Activated CD4-positive, alpha-beta T cell treated with anti-CD3 and anti-CD28 coated beads, Interleukin-2, amount 10 ng/mL, durations not matched to agents 24 days and 14 days (primary cell): ENCODE measurements at regions not wholly inside any gene's neighbourhood (a gene's known extent, or its start where the extent isn't known, plus 50 kb on each side); places are given as distances from the start of the nearest gene placed in this dataset.
"Not testable (repeated sequence)": the region's sequence is repeated elsewhere in the genome, so short reads cannot be mapped to it uniquely, and the experiment has no call there.

Source experiments
- DNase-seq: peaks from one replicate; pipeline ENCODE4 v3.0.0; 2022
- H3K27ac Mint-ChIP-seq: one replicate; pipeline ENCODE4 v1.8.0; 2022; ENCODE audit warnings: mild to moderate bottlenecking, mixed read lengths
- H3K27me3 Mint-ChIP-seq: one replicate; pipeline ENCODE4 v1.8.0; 2022; ENCODE audit warnings: mixed read lengths
- H3K36me3 Mint-ChIP-seq: one replicate; pipeline ENCODE4 v1.8.0; 2022; ENCODE audit warnings: low read depth, mild to moderate bottlenecking, mixed read lengths
- H3K4me1 Mint-ChIP-seq: one replicate; pipeline ENCODE4 v1.8.0; 2021; ENCODE audit warnings: mixed read lengths
- H3K4me3 Mint-ChIP-seq: one replicate; pipeline ENCODE4 v1.8.0; 2022; ENCODE audit warnings: mild to moderate bottlenecking, moderate library complexity, mixed read lengths
- H3K9me3 Mint-ChIP-seq: one replicate; pipeline ENCODE4 v1.8.0; 2021; ENCODE audit warnings: mixed read lengths
- intact Hi-C: fragments of 100-400 bp; cut with micrococcal nuclease; formaldehyde crosslinking; loops from one replicate; pipeline ENCODE4 v1.15.1; 2023

DNA sequence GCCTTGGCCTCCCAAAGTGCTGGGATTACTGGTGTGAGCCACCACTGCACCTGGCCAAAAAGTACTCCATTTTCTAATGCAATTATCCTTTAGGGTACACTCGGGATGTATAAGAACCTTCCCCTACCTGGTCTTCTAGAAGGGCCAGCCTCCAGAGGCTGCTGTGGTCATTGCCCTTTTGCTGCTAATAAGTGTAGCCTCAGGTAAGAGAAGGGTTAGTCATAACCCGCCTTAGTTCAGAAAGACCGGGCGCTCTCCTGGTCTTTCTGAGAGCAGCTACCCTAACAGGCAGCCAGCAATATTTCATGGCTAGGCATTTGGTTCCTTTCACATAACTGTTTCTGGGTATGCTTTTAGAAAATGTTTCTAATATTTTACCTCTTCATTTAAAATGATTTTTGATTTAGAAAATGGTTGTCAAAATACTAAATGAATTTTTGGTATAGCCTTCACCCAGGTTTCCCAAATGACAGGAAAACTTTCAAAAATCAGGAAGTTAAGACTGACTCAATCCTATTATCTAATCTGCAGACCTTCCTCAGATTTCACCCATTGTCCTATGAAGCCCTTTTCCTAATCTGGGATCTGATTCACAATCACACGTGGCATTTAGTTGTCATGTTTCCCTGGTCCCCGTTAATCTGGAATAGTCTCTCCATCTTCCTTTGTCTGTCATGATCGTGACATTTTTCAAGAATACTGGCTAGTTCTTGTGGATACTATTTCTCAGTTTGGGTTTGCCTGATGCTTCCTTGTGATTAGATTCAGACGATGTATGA is 479.0 kb downstream of the SIPA1L2 start:
- Mint-ChIP-seq H3K4me3 (no peak overlapping the region), H3K9me3 (no peaks in the 10 kb centered on the region), H3K27me3 (peaks cover 2% of the 10 kb centered on the region), H3K36me3 (no peaks in the 10 kb centered on the region), H3K4me1 (no peaks in the 10 kb centered on the region), H3K27ac (no peak overlapping the region)
- intact Hi-C loops, result no loop called here
- DNase-seq, result no peak

- intact Hi-C loops, result no loop called here
- Mint-ChIP-seq H3K4me1 (no peaks in the 10 kb centered on the region), H3K36me3 (no peaks in the 10 kb centered on the region), H3K27ac (peak overlapping the region; percentile 39), H3K9me3 (no peaks in the 10 kb centered on the region), H3K27me3 (peaks cover 2% of the 10 kb centered on the region), H3K4me3 (no peak overlapping the region)
- no peak for DNase-seq
Observed at GRCh38 chr1:232149287-232150201, 480.4 kb downstream of the SIPA1L2 start.

DNA sequence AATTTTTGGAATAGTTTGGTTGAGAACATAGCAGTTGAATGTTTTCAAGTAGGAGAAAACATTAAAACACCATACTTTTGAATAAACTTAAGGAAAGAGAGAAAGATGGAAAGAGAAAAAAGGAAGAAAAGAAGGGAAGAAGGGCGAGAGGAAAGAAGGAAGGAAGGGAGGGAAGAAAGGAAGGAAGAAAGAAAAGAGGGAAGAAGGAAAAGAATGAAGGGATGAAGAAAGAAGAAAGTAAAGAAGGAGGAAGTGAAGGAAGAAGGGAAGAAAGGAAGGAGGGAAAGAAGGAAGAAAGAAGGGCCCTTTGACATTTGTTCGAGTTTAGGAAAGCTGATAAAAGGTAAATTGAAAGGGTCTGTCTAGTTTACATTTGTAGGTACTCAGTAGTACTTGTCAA is 482.7 kb downstream of the SIPA1L2 start:
- Mint-ChIP-seq H3K27ac (no peak overlapping the region), H3K9me3 (no peaks in the 10 kb centered on the region), H3K4me3 (no peak overlapping the region), H3K36me3 (no peaks in the 10 kb centered on the region), H3K27me3 (peaks cover 2% of the 10 kb centered on the region), H3K4me1 (no peaks in the 10 kb centered on the region)
- intact Hi-C loops, result no loop called here
- DNase-seq, result no peak

GRCh38 chr1:232146514-232146913 is 483.4 kb downstream of the SIPA1L2 start:
- no peak for DNase-seq
- Mint-ChIP-seq H3K4me3 (no peak overlapping the region), H3K4me1 (no peaks in the 10 kb centered on the region), H3K36me3 (no peaks in the 10 kb centered on the region), H3K27me3 (peaks cover 2% of the 10 kb centered on the region), H3K27ac (no peak overlapping the region), H3K9me3 (no peaks in the 10 kb centered on the region)
- intact Hi-C loops, result no loop called here

DNA sequence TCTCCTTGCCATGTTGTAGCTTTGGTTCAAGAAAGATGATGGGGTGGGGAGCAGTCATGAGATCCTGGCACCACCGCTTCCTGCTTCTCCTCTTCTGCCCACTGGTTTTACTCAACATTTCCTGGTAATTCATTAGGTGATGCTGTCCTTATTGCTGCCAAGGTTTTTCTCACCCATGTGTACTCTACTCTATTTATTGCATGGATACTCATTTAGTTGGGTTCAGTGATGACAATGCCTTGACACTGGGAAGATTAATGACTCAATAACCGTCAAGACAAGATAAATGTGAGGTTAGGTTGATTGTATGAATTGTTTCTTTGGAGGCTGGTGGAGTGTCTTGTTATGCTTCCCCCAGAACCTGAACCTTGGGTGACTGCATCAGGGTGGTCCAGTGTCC is 484.2 kb downstream of the SIPA1L2 start:
- Mint-ChIP-seq H3K27ac (no peak overlapping the region), H3K36me3 (no peaks in the 10 kb centered on the region), H3K4me3 (no peak overlapping the region), H3K27me3 (peaks cover 2% of the 10 kb centered on the region), H3K9me3 (no peaks in the 10 kb centered on the region), H3K4me1 (no peaks in the 10 kb centered on the region)
- intact Hi-C loops, result no loop called here
- DNase-seq, result no peak

DNA sequence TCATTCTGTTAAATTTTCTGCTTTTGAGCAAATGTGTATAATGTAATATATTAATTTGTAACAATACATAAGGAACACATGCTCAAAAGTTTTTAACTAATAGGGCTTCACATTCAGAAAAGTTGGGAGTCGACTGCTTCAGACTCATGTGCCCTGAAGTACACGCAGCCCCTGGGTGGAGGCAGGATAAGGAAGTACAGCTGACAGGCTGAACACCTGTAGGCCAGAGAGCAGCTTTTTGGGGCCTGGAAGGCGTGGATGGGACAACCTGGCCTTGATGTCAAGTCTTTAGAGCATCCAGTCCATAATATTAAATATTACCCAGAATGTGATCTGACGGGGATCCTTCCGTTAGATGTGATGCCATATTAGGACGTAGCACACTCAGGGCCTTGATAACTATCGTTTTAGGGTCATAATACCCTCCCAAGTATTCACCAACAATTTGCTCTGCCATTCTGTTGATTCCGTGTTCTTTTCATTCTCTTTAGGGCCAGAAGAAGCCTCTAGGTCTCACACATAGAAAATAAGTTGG is 485.2 kb downstream of the SIPA1L2 start:
- Mint-ChIP-seq H3K27ac (no peak overlapping the region), H3K36me3 (no peaks in the 10 kb centered on the region), H3K9me3 (no peaks in the 10 kb centered on the region), H3K4me1 (no peaks in the 10 kb centered on the region), H3K27me3 (peaks cover 2% of the 10 kb centered on the region), H3K4me3 (no peak overlapping the region)
- no peak for DNase-seq
- intact Hi-C loops, result no loop called here

DNA sequence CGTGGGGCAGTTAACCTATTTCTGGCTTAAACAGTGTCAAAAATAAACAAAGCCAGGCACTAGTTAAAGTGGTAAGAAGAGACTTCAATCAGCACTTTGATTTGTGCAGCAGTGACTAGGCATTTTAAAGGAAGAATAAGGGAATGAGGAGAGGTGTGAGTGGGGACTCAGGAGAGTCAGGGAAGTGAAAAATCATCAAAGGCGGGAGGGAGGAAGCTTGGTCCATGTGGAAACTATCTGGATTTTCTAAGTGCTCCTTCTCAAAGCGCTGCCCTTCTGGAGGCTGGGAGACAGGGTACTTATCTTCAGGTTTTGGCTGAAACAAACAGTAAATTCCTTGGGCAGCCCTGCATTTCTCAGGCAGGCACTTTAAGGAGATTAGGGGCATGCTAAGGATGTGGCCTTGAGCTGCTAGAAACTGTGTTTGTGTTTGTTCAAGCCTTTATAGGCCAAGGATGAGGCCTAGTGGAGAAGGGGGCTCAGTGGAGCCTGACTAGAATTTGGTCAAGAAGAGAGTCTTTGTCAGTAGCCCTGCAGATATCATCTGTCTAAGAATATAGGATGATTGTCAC is 486.5 kb downstream of the SIPA1L2 start:
- H3K4me3 Mint-ChIP-seq, result no peak overlapping the region
- no peaks in the 10 kb centered on the region for H3K4me1 Mint-ChIP-seq
- intact Hi-C loops, result no loop called here
- H3K9me3 Mint-ChIP-seq, result no peaks in the 10 kb centered on the region
- no peak overlapping the region for H3K27ac Mint-ChIP-seq
- H3K36me3 Mint-ChIP-seq, result no peaks in the 10 kb centered on the region
- DNase-seq, result no peak
- peaks cover 2% of the 10 kb centered on the region for H3K27me3 Mint-ChIP-seq

DNA sequence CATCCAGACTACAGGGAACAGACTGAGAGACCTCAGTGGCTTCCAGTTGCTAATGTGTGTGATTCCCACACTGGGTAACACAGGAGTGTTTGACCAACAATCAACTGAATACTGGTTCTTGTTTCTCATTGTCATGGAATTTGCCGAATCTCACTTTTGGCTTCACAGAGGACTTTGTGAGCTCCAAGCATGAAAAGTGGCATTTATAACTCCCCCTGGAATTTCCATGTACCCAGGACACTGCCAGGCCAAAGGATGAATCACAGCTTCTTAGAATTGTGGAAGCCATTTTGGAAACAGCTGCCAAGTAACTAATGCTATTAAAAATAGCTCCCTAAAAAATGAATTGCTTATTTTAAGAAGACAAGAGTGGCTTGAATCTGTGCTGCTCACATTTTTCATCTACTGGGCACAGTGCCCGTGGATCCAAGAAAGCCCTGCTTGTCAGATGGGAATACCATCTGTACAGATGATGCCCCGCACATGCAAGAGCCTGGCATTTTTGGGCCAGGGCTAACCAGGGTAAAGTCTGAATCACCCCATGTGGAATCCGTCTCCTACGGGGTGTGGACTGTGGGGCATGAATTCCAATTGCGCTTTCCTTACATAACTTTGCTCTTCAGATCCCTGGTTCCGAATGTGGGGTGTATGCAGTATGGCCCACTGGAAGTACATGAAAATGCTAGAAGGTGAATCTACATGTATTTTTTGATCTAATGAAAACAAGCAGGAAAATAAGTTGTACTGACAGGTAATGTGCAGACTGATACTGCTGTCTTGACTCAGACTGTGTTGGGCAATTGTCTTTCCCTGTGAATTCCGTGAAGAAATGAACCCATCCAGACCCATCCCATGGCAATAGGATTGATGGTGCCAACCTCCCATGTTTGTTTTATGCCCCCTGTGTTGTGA is 487.3 kb downstream of the SIPA1L2 start:
- H3K36me3 Mint-ChIP-seq, result no peaks in the 10 kb centered on the region
- H3K27ac Mint-ChIP-seq, result no peak overlapping the region
- H3K9me3 Mint-ChIP-seq, result no peaks in the 10 kb centered on the region
- H3K4me3 Mint-ChIP-seq, result no peak overlapping the region
- intact Hi-C loops, result no loop called here
- no peaks in the 10 kb centered on the region for H3K4me1 Mint-ChIP-seq
- H3K27me3 Mint-ChIP-seq, result peaks cover 2% of the 10 kb centered on the region
- DNase-seq, result no peak

GRCh38 chr1:232141167-232141448 is 488.8 kb downstream of the SIPA1L2 start:
- DNase-seq, H3K4me3 Mint-ChIP-seq, intact Hi-C loops, H3K9me3 Mint-ChIP-seq, H3K27ac Mint-ChIP-seq, H3K4me1 Mint-ChIP-seq, H3K27me3 Mint-ChIP-seq, H3K36me3 Mint-ChIP-seq: not testable (repeated sequence)

- H3K27me3 Mint-ChIP-seq, result peaks cover 1% of the 10 kb centered on the region
- H3K36me3 Mint-ChIP-seq, result no peaks in the 10 kb centered on the region
- H3K9me3 Mint-ChIP-seq, result peaks cover 3% of the 10 kb centered on the region
- no peaks in the 10 kb centered on the region for H3K4me1 Mint-ChIP-seq
- no peak for DNase-seq
- H3K4me3 Mint-ChIP-seq, result no peak overlapping the region
- intact Hi-C loops, result no loop called here
- H3K27ac Mint-ChIP-seq, result no peak overlapping the region
Observed at GRCh38 chr1:232140419-232141166, 489.3 kb downstream of the SIPA1L2 start.

- H3K27me3 Mint-ChIP-seq, result peaks cover 1% of the 10 kb centered on the region
- H3K4me1 Mint-ChIP-seq, result no peaks in the 10 kb centered on the region
- intact Hi-C loops, result no loop called here
- no peak overlapping the region for H3K27ac Mint-ChIP-seq
- no peak for DNase-seq
- H3K36me3 Mint-ChIP-seq, result no peaks in the 10 kb centered on the region
- H3K4me3 Mint-ChIP-seq, result no peak overlapping the region
- H3K9me3 Mint-ChIP-seq, result peaks cover 3% of the 10 kb centered on the region
Observed at GRCh38 chr1:232139444-232139843, 490.5 kb downstream of the SIPA1L2 start.

DNA sequence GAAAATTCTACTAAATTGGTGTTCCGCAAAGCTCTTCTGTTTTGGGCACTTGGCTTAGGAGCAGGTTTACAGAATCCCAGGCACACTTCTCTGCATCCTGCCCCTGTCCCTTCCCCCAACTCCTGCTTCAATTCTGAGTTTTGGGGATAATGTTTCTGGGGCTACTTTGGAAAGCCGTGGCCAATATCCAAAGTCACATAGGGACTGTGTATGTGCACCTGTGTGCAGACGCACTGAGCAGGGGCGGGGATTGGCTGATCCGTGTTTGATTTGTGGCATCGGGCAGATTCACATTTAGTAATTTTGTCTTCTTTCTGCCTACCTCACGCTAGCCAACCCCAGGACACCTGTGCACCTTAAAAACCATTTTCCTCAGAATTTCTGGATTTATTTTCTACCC is 491.9 kb downstream of the SIPA1L2 start:
- Mint-ChIP-seq H3K4me3 (no peak overlapping the region), H3K27me3 (peaks cover 1% of the 10 kb centered on the region), H3K27ac (no peak overlapping the region), H3K9me3 (peaks cover 3% of the 10 kb centered on the region), H3K36me3 (no peaks in the 10 kb centered on the region), H3K4me1 (no peaks in the 10 kb centered on the region)
- no peak for DNase-seq
- intact Hi-C loops, result no loop called here

DNA sequence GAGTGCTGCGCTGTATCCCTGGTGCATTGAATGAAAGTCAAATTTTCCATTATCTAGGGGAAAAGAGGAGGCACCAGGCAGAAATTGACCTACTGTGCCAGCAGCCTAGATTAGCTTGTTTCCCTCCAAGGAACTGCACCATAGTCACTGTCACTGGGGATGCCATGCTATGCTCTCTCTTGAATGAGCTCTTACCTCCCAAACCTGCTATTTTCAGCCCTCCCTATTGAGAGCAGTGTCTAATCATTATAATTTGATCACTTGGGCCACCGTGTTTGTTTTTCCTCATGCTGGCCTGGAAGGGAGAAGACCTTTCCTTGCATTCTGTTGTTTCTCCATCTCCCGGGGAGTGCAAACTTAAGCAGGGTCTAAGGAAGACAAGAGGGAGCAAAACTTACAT is 492.9 kb downstream of the SIPA1L2 start:
- no peak for DNase-seq
- H3K27me3 Mint-ChIP-seq, result peaks cover 3% of the 10 kb centered on the region
- no peak overlapping the region for H3K27ac Mint-ChIP-seq
- no peaks in the 10 kb centered on the region for H3K4me1 Mint-ChIP-seq
- intact Hi-C loops, result no loop called here
- H3K36me3 Mint-ChIP-seq, result no peaks in the 10 kb centered on the region
- no peak overlapping the region for H3K4me3 Mint-ChIP-seq
- peaks cover 3% of the 10 kb centered on the region for H3K9me3 Mint-ChIP-seq
